SHP77 treated with DMSO at 0.1 percent for 48 hours (cell line): ENCODE measurements at regions not wholly inside any gene's neighbourhood (a gene's known extent, or its start where the extent isn't known, plus 50 kb on each side); places are given as distances from the start of the nearest gene placed in this dataset.
"Not testable (repeated sequence)": the region's sequence is repeated elsewhere in the genome, so short reads cannot be mapped to it uniquely, and the experiment has no call there.

Source experiments
- DNase-seq: peaks from one replicate; lab custom pipeline; 2025; lab: John Stamatoyannopoulos, UW

DNA sequence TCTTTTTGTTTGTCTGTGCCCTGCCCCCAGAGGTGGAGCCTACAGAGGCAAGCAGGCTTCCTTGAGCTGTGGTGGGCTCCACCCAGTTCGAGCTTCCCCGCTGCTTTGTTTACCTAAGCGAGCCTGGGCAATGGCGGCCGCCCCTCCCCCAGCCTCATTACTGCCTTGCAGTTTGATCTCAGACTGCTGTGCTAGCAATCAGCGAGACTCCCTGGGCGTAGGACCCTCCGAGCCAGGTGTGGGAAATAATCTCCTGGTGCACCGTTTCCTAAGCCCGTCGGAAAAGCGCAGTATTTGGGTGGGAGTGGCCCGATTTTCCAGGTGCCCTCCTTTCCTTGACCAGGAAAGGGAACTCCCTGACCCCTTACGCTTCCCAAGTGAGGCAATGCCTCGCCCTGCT is 78.6 kb upstream of the HAND2 start:
- DNase-seq: not testable (repeated sequence)

DNA sequence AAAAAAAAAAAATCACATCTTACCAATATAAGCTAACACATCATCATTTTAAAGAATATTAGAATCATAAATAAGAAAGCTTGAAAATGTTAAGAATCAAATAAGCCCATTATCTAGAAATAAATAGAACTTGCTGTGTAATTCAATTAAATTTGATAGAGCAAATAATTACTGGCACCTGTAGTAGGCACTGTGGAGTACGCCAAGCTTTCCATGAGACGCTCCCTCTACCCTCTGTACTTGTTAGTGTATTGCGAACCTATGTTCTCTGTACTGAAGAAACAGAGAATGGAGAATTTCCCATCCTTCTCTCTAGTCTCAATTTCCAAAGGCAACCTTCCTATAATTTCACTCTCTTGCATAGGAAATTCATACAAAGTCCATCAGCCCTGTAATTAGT is 61.7 kb upstream of the HAND2 start:
- DNase-seq: no peak

DNA sequence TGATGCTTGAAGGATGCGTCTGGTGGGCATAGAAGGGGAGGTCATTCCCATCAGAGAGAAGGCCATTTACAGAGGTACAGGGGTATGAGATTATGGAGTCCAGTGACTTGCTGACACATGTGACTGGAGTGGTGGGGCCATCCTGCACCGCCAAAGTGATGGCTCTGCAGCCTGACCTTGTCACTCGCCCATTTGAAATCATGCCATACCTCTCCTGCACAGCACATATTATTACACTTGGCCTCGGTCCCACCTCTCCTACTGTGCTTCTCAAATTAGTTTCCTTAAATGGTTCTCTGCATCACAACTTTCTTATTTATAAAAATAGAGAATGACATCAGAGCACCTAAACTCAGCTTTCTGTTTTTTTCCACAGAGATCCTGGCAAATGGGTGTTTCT is 60.7 kb upstream of the HAND2 start:
- DNase-seq: no peak

DNA sequence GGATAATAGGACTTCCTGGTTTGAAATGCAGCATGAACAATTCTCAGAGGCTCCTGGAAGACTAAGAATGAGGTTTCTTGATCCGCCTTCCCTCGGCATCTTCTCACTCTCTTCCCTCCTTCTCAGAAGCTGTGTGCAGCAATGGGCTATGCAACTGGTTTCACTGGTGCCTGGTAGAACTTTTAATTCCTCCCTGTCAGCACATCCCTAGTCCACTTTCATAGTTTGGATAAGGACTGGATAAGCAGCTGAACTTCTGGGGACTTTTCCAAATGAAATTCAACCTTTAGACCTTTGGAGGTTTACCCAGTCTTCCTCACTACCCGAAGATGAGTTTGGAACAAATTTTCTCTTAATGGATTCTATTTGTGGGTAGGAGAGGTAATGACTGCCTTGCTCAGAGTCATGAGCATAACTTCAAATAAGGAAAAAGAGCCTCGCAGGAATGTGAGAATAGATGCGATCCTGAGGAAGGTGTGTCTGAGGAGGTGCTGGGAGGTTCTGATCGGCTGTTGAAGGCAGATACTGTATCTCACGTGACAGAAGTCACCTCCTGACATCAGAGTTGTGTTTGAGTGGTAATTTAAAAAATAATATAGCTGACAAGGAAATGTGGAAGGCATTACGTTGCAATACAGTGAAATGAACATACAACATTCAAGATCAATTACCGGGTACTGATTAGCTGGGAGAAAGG is 56.0 kb upstream of the HAND2 start:
- no peak for DNase-seq

DNA sequence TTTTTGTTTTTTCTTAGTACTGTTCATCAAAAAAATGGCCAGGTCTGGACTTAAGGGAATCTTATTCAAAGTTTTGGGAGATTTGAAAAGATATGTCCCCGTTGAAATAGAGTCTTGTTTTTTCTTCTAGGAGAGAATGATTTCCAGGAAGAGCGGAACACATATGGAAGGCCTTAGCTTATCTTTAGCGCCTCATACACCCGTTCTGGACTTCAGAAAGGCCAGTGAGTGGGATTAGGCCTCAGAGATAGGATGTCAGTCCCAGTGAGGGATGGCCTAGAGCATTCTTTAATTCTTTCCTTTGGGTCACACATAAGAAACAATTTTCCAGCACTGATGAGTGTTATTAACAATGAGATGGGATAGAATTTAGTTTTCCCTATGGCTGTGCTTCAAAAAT is 54.5 kb upstream of the HAND2 start:
- no peak for DNase-seq
